NCI-H460 (cell line): ENCODE measurements at regions not wholly inside any gene's neighbourhood (a gene's known extent, or its start where the extent isn't known, plus 50 kb on each side); places are given as distances from the start of the nearest gene placed in this dataset.
A peak's percentile ranks its signal among the peaks of the same experiment; 100 is the strongest.
"Not testable (repeated sequence)": the region's sequence is repeated elsewhere in the genome, so short reads cannot be mapped to it uniquely, and the experiment has no call there.

Experiments
- DNase-seq: peaks from one replicate; pipeline ENCODE4 v3.0.0-alpha.2; 2016; ENCODE audit warnings: low read depth; ENCODE audit errors: extremely low read depth

- DNase-seq = no peak
Measured at GRCh38 chr14:106776395-106776983, 1250.1 kb downstream of the TMEM121 start.

DNA sequence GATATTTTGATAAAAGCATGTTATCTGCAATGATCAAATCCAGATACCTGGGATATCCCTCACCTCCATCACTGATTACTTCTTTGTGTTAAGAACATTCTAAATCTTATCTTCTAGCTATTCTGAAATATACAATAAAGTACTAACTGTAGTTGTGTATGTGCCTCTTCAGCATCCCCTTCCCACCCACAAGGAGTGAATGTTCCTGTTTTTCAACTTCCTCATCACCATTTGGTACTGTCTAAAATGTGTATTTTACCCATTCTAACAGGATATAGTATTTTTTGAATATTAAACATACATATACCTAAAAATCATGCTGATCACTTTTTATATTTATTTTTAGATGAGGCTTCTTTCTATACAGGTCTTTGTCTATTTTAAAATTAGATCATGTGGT is 1252.6 kb downstream of the TMEM121 start:
- DNase-seq = no peak

DNA sequence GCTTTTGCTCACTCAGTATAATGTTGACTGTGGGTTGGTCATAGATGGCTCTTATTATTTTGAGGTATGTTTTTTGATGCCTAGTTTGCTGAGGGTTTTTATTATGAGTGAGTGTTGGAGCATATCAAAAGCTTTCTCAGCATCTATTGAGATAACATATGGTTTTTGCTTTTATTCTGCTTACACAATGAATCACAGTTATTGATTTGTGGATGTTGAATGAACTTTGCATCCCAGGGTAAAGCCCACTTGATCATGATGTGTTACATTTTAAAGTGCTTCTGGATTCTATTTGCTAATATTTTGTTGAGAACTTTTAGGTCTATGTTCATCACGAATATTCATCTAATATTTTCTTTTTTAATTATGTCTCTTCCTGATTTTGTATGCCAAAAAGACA is 1260.3 kb downstream of the TMEM121 start:
- no peak for DNase-seq

GRCh38 chr14:106787626-106788025 is 1261.2 kb downstream of the TMEM121 start:
- DNase-seq = no peak

- no peak for DNase-seq
Measured at GRCh38 chr14:106788534-106788933, 1262.2 kb downstream of the TMEM121 start.

DNA sequence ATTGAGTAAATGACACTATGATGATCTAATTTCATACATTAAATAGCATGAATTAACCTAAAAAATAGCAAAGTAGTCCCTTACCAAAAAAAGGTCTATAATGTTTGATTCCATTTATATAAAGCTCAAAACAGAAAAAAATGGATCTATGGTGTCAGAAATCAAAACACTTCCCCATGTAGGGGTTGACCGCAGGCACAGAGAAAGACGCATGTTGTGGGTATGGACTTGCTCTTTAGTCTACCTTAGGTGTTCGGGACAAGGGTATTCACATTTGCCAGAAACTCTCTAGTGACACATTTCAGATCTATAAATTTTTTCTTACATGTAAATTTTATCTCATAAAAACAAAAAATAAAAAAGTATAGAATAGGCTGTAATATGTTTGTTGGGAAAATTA is 1262.9 kb downstream of the TMEM121 start:
- DNase-seq = no peak

GRCh38 chr14:106790189-106791036 is 1264.0 kb downstream of the TMEM121 start:
- DNase-seq = peak; percentile 47

DNA sequence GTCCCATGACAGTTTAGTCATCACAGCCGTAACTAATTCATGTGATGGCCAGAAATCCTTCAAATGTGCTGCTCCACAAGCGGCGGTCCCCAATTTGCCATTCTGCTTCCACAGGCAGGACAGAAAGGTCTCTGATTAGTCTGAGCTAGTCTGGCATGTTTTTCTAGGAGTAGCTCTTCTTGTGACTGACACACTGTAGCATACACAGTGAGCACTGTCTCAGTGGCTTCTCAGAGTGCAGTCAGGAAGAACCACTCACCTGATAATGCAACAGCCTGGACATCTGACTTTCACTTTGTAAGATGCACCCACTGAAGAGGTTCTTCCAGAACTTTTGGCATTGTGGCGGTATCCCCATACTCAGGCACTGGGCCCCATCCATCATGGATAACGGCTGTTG is 1266.2 kb downstream of the TMEM121 start:
- no peak for DNase-seq

DNA sequence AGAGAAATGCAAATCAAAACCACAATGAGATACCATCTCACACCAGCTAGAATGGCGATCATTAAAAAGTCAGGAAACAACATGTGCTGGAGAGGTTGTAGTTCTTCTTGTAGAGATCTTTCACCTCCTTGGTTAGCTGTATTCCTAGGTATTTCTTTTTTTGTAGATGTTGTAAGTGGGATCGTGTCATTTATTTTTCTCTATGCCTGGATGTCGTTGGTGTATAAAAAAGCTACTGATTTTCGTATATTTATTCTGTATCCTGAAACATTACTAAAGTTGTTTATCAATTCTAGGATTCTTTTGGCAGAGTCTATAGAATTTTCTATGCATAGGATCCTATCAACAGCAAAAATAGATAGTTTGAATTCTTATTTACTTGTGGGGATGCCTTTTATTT is 1271.8 kb downstream of the TMEM121 start:
- DNase-seq = not testable (repeated sequence)

GRCh38 chr14:106802413-106803364 is 1276.3 kb downstream of the TMEM121 start:
- DNase-seq = peak; percentile 23

DNA sequence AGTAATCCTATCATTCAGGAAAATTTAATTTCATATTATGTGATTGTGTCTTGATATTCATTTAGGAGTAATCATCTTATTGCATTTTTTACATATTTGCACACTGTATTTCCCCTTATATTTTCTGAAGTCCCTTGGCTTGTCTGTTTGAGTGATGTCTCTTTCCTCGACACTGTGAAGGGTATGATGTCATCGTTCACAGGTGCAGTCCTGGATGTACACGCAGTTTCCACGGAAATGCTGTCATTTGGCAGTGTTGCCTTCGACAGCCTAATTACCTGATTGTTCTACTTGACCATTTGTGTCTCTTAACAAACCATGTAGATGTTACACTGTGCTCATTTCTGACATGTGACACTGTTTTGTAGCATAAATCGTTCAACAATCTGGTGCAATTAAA is 1277.0 kb downstream of the TMEM121 start:
- DNase-seq = no peak

GRCh38 chr14:106807493-106807892 is 1281.1 kb downstream of the TMEM121 start:
- DNase-seq = no peak

DNA sequence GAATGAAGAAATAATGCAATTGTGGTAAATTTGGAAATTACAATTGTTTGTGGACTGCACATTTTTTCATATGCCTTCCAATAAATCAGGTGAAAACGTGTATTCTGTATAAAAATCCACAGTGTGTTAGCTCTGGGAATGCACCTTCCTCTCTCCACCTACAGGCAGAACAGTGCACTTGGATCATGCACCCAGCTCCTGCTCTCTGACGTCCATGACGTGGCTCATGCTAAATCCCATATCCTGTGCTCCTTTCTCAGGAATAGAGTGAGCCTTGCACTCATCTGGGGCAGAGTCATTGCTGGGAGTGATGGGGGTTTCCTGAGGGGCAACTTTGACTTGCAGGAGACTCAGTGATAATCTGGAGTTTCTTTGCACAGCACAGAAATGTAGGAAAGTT is 1282.1 kb downstream of the TMEM121 start:
- no peak for DNase-seq

DNA sequence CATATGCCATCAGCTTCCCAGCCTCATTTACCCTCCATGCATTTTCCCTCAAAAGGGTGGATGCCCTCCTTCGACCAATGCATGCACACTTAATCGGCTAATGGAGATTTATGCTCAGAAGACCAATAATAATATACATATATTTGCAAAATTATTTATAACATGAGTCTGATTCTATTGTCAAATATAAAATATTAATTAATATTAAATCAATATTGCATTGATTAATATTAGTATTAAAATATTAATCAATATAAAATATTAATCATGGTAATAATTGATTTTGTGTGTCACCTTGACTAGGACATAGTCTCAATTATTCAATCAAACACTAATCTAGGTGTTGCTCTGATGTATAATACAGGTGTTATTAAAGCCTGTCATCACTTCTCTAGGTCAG is 1282.5 kb downstream of the TMEM121 start:
- no peak for DNase-seq

- no peak for DNase-seq
Measured at GRCh38 chr14:106809615-106810014, 1283.2 kb downstream of the TMEM121 start.

- DNase-seq = not testable (repeated sequence)
Measured at GRCh38 chr14:106810168-106810567, 1283.8 kb downstream of the TMEM121 start.

DNA sequence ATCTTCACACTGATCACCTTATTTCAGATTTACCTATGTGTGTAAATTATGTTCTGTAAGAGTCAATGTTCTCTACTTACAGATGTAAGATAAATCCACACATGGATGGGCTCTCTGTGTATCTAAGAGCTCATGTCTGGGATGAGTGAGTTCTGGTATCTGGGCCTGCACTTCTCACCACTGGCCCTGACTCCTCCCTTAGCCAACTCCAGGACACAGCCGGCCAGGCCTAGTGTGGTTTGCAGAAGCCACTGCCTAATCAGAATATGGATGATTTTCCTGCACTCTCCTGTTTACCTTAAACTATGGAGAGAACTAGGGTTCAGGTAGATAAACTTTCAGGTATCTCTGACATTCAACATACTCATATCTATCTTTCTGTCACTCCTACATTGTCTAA is 1284.8 kb downstream of the TMEM121 start:
- DNase-seq = no peak

DNA sequence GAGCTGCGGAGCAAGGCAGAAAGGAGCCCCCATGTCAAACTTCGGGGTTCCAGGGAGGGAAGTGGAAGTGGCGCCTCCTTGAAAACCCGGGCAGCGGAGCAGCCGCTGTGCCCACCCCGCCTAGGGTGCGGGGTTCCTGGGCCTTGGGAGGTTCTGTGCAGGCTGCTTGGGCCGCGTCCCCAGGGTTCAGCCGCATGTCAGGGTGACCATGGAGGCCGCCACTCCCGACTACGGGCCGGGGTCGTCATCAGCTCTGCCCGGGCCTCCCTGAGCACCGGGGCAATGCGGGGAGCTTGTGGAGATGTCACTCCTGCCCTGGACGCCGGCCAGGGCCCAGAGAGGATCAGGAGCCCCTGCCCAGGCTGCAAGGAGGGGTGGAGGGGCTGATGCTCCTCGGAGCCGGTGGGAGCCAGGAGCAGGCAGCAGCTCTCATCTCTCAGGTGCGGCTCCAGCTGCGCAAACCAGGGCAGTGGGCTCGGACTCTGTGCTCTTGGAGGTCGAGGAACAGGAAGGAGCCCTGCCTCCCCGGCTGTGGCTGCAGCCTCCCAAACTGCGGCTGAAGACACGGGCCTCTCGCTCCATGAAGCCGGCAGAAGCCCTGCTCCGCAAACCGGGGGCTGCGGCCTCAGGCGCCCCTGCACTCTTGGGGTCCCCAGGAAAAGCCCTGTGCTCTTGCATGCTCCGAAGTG is 1286.5 kb downstream of the TMEM121 start:
- DNase-seq = no peak

DNA sequence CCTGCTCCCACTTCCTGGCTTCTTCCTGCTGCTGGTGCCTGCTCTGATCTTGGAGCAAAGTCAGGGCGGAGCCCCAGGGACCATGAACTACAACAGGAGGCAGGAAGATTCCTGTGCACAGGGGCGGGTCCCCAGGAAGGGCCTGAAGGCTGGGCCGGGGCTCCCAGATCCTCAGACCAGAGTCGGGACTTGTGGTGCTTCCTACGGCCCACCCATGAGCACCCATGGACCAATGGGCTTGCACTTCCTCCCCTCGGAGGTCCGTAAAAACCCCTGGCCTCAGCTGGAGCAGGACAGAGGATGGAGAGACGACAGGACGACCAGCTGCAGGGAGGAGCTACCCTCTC is 1287.1 kb downstream of the TMEM121 start:
- no peak for DNase-seq

- no peak for DNase-seq
Measured at GRCh38 chr14:106820119-106820518, 1293.7 kb downstream of the TMEM121 start.

DNA sequence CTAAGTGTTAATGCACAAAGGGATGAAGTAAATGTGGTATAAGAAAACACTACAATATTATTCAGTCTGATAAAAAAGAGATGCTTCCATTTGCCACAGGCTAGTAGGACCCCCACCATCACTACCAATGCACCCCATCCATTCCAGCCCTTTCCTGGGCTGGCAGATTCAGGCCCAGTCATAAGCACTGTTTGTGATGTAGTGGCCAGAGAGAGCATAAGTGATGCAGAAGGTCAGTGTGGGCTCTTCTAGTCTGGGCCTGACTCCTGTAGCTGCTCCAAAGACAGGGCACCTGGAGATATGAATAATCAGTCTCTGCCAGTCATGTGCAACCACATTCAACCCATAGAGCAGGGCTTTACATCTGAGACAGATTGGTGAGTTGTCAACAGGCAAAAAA is 1294.7 kb downstream of the TMEM121 start:
- DNase-seq = no peak
